ENCODE measurements at regions not wholly inside any gene's neighbourhood (a gene's known extent, or its start where the extent isn't known, plus 50 kb on each side); places are given as distances from the start of the nearest gene placed in this dataset.
A peak's percentile ranks its signal among the peaks of the same experiment; 100 is the strongest.

DNA sequence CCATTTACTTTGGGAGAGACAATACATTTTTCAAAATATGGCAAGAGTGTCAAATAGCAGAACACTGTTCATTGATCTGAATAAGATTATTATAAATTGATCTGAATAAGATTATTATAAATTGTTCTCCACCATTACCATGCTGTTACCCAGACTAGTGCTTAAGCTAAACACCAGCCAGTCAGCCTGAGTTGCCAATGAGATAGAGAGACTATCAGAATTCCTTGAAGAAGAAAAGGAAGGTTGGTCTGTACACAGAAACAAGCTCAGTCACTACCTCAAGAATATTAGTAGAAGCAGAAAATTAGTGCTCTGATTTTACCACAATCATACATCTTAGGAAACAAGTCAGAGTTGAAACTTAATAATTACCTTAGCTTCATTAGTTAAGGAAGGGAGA is 469.8 kb downstream of the FOXG1 start:
- H3K4me3 ChIP-seq (replicated peaks; ENCODE audit: low read depth, low read length), result no peak overlapping the region
- TF ChIP-seq, protein P1, sequence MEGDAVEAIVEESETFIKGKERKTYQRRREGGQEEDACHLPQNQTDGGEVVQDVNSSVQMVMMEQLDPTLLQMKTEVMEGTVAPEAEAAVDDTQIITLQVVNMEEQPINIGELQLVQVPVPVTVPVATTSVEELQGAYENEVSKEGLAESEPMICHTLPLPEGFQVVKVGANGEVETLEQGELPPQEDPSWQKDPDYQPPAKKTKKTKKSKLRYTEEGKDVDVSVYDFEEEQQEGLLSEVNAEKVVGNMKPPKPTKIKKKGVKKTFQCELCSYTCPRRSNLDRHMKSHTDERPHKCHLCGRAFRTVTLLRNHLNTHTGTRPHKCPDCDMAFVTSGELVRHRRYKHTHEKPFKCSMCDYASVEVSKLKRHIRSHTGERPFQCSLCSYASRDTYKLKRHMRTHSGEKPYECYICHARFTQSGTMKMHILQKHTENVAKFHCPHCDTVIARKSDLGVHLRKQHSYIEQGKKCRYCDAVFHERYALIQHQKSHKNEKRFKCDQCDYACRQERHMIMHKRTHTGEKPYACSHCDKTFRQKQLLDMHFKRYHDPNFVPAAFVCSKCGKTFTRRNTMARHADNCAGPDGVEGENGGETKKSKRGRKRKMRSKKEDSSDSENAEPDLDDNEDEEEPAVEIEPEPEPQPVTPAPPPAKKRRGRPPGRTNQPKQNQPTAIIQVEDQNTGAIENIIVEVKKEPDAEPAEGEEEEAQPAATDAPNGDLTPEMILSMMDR (IDR thresholded peaks at IDR 0.05; ENCODE audit: low read length, missing control alignments), result no peak
- DNase-seq (ENCODE audit: low read depth), result no peak

DNA sequence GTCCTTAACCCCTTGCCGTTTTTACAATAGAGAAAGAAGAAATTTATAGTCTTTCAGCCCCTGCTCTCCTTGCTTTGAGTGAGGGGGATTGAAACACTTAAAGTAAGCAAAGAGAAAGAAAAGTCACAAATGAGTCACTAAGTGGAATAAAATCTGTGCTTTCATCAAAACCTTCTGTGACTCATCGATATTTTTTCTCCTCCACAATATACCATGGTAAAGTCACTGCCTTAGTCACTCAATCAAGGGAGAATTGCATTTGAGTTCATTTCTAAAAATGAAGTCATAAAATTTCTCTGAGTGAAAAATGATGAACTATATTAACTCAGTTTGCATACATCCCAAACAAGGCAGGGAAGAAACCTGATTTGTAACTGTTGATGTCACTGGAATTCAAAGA is 470.3 kb downstream of the FOXG1 start:
- peak; percentile 80 for DNase-seq (ENCODE audit: low read depth)
- TF ChIP-seq, protein P1 (IDR thresholded peaks at IDR 0.05; ENCODE audit: low read length, missing control alignments), result no peak
- H3K4me3 ChIP-seq (replicated peaks; ENCODE audit: low read depth, low read length), result no peak overlapping the region

DNA sequence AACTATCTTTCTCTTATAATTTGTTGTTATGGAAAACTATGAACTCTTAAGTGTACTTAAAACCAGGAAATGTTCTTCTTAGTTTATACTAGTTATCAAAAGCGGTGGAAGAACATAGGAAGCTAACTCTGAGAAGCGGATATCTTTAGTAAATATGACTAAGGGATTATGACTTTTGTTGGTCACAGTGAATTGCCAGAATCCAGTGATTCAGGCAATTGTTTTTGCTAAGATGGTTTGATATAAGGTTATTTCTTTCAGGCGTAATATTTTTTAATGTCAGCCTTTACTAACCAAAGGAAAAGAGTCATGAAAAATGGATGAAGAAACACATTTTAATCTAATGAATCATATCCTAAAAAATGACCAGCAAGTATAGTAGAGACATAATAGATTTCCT is 473.5 kb downstream of the FOXG1 start:
- H3K4me3 ChIP-seq (replicated peaks; ENCODE audit: low read depth, low read length), result no peak overlapping the region
- TF ChIP-seq, protein P1 (IDR thresholded peaks at IDR 0.05; ENCODE audit: low read length, missing control alignments), result no peak
- peak; percentile 93 for DNase-seq (ENCODE audit: low read depth)

DNA sequence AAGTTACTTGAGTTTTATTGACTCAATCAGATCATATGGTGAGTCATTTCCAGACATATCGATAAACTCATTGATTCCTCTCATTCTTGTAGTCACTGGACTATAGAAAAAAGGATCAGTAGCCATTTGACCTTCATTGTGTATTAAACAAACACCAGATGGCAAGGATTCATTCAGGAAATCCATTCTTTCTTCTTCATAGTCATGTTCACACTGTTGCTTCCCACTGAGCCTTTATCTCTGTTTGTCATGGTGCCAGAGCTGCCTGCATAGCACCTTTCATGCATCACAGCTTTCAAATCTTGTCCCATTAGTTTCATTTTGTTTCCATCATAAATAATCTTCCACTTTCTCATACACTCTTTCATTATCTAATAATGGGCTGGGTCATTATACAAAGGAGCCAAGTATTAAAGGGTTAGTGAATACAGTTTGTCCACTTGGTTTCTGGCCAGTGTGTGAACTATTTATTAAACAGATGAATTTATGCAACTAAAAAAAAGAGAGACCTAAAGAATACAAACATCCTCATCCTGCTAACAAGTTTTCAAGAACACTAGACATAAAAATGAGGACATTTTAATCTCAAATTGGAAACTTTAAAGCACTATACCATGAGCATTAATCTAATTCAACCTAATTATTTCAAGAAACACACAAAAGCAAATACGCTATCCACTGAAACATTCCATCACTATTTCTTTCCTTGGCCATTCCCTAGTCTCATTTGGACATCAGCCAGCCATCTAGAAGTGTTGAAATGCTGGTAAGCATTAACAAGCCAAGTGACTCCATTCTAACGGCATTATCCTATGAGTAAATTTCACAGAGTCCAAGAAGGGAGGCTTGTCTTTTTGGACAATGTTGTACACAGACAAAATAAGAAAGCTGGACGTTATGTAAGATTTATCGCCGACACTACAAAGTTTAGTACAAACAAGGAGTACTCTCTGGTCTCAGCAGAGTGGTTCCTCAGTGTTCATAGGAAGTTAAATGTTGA is 476.5 kb downstream of the FOXG1 start:
- TF ChIP-seq, protein P1 (IDR thresholded peaks at IDR 0.05; ENCODE audit: low read length, missing control alignments), result no peak
- H3K4me3 ChIP-seq (replicated peaks; ENCODE audit: low read depth, low read length), result peak overlapping the region; percentile 36
- peak; percentile 89 for DNase-seq (ENCODE audit: low read depth)

DNA sequence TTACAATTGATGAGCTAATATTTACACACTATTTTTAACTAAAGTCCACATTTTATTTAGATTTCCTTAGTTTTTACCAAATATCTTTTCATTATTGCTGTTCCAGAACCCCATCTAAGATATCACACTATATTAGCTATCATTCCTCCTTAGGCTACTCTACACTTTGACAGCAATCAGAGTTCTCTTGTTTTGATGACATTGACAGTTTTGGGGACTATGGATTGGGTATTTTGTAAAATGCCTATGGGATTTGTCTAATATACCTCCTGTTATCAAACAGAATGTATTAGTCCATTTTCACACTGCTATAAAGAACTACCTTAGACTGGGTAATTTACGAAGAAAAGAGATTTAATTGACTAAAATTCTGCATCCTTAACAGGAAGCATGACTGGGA is 489.1 kb downstream of the FOXG1 start:
- DNase-seq (ENCODE audit: low read depth), result no peak
- H3K4me3 ChIP-seq (replicated peaks; ENCODE audit: low read depth, low read length), result no peak overlapping the region
- TF ChIP-seq, protein P1 (IDR thresholded peaks at IDR 0.05; ENCODE audit: low read length, missing control alignments), result no peak

DNA sequence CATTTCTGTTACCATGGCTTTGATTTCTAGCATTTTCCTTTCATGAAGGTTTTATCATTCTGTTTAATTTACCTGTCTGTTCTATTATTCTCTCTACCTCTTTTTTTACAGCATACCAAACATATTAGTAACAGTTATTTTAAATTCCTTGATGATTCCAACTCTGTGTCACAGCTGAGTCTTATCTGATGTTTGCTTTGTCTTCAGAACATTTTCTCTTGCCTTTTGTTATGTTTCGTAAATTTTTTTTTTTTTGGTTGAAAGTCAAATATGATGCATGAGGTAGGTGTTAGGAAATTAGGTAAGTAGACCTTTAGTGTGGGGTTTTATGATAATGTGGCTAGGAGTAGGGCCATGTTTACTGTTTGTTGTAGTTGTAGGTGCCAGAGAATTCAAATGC is 496.4 kb downstream of the FOXG1 start:
- TF ChIP-seq, protein P1 (IDR thresholded peaks at IDR 0.05; ENCODE audit: low read length, missing control alignments), result no peak
- H3K4me3 ChIP-seq (replicated peaks; ENCODE audit: low read depth, low read length), result no peak overlapping the region
- DNase-seq (ENCODE audit: low read depth), result peak; percentile 56

All from fibroblast of pulmonary artery (primary cell).